HEK293T (cell line): ENCODE measurements at regions not wholly inside any gene's neighbourhood (a gene's known extent, or its start where the extent isn't known, plus 50 kb on each side); places are given as distances from the start of the nearest gene placed in this dataset.

ENCODE experiments used
- BHLHE40 ChIP-seq: fragments of 450-650 bp; IDR thresholded peaks from 2 replicates; pipeline ENCODE4 v1.6.1; 2016; ENCODE audit warnings: mild to moderate bottlenecking, moderate library complexity, borderline replicate concordance
- ELF4 ChIP-seq: fragments of 450-650 bp; IDR thresholded peaks from 2 replicates; pipeline ENCODE4 v1.6.1; 2017; ENCODE audit warnings: antibody characterized with exemption
- FOXK2 ChIP-seq: fragments of 450-650 bp; IDR thresholded peaks from 2 replicates; pipeline ENCODE4 v1.6.1; 2016; ENCODE audit warnings: mild to moderate bottlenecking
- FOXM1 ChIP-seq: fragments of 450-650 bp; IDR thresholded peaks from 2 replicates; pipeline ENCODE4 v1.6.1; 2017; ENCODE audit warnings: mild to moderate bottlenecking, borderline replicate concordance
- SP1 ChIP-seq: fragments of 450-650 bp; IDR thresholded peaks from 2 replicates; pipeline ENCODE4 v1.6.1; 2017

- TF ChIP-seq ELF4: no peak
- no peak for TF ChIP-seq FOXM1
- no peak for TF ChIP-seq FOXK2
- TF ChIP-seq BHLHE40: no peak
- TF ChIP-seq SP1: no peak
Measured at GRCh38 chr2:204359076-204359475, 186.2 kb upstream of the PARD3B start.
